ENCODE measurements at regions not wholly inside any gene's neighbourhood (a gene's known extent, or its start where the extent isn't known, plus 50 kb on each side); places are given as distances from the start of the nearest gene placed in this dataset.
"Not testable (repeated sequence)": the region's sequence is repeated elsewhere in the genome, so short reads cannot be mapped to it uniquely, and the experiment has no call there.

DNA sequence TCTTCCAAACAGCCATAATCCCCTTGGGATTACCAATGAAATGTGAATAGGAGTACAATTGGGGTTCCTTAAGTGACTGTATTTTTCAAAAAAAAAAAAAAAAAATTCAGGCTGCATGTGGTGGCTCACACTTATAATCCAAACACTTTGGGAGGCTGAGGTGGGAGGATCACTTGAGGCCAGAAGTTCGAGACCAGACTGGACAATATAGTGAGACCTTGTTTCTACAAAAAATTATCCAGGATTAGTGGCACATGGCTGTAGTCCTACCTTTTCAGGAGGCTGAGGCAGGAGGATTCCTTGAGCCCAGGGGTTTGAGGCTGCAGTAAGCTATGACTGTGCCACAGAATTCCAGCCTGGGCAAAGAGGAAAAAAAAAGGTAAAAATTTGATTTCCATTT is 189.6 kb upstream of the GATA6 start:
- Histone ChIP-seq H3K36me3 (replicated peaks; ENCODE audit: insufficient read depth, low read depth) (no peaks in the 10 kb centered on the region), H3K27ac (peak overlapping the region; percentile 88), H3K27me3 (no peaks in the 10 kb centered on the region), H3K9me2 (replicated peaks; ENCODE audit: insufficient read depth) (no peaks in the 10 kb centered on the region), H2AFZ (no peak overlapping the region), H3K4me3 (no peak overlapping the region), H4K20me1 (ENCODE audit: insufficient read depth, poor library complexity, severe bottlenecking) (no peaks in the 10 kb centered on the region), H3K9me3 (ENCODE audit: low read depth) (no peaks in the 10 kb centered on the region), H3K4me1 (ENCODE audit: insufficient read depth) (peaks cover 7% of the 10 kb centered on the region), H3K4me2 (no peak overlapping the region), H3K79me2 (no peaks in the 10 kb centered on the region)
- 96% methylated on average over 1 of the region's 1 CpG for WGBS (ENCODE audit: low lambda C conversion rate, missing lambda C conversion rate)
- DNase-seq (ENCODE audit: low spot score), result no peak
- no peak for TF ChIP-seq EZH2 (IDR thresholded peaks at IDR 0.05; ENCODE audit: borderline replicate concordance)
- no peak for TF ChIP-seq CTCF (IDR thresholded peaks at IDR 0.05; ENCODE audit: poor library complexity)
- no peak for TF ChIP-seq EZH2phosphoT487 (IDR thresholded peaks at IDR 0.05; ENCODE audit: low read depth, severe bottlenecking, unreplicated experiment)

- H3K4me3 ChIP-seq, result no peak overlapping the region
- peaks cover 7% of the 10 kb centered on the region for H3K4me1 ChIP-seq (ENCODE audit: insufficient read depth)
- 58% methylated on average over 5 of the region's 5 CpGs for WGBS (ENCODE audit: low lambda C conversion rate, missing lambda C conversion rate)
- H4K20me1 ChIP-seq (ENCODE audit: insufficient read depth, poor library complexity, severe bottlenecking), result no peaks in the 10 kb centered on the region
- H3K9me3 ChIP-seq (ENCODE audit: low read depth), result no peaks in the 10 kb centered on the region
- peak; percentile 58 for DNase-seq (ENCODE audit: low spot score)
- H2AFZ ChIP-seq, result no peak overlapping the region
- H3K4me2 ChIP-seq, result no peak overlapping the region
- TF ChIP-seq EZH2 (IDR thresholded peaks at IDR 0.05; ENCODE audit: borderline replicate concordance) (no peak), EZH2phosphoT487 (IDR thresholded peaks at IDR 0.05; ENCODE audit: low read depth, severe bottlenecking, unreplicated experiment) (no peak), CTCF (IDR thresholded peaks at IDR 0.05; ENCODE audit: poor library complexity) (no peak)
- no peaks in the 10 kb centered on the region for H3K9me2 ChIP-seq (replicated peaks; ENCODE audit: insufficient read depth)
- no peaks in the 10 kb centered on the region for H3K27me3 ChIP-seq
- no peaks in the 10 kb centered on the region for H3K36me3 ChIP-seq (replicated peaks; ENCODE audit: insufficient read depth, low read depth)
- H3K27ac ChIP-seq, result peak overlapping the region; percentile 88
- no peaks in the 10 kb centered on the region for H3K79me2 ChIP-seq
Measured at GRCh38 chr18:21980744-21981143, 188.6 kb upstream of the GATA6 start.

DNA sequence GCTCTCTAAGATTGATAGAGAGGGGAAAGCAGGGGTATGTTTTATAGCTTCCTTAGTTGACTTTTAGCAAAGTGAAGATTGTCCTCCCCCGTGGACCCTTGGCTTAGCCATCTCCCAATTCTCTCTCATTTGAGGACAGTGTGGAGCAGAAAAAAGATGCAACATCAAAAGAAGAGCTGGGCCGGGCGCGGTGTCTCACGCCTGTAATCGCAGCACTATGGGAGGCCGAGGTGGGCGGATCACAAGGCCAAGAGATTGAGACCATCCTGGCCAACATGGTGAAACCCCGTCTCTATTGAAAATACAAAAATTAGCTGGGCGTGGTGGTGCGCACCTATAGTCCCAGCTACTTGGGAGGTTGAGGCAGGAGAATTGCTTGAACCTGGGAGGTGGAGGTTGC is 187.9 kb upstream of the GATA6 start:
- not testable (repeated sequence) for H4K20me1 ChIP-seq (ENCODE audit: insufficient read depth, poor library complexity, severe bottlenecking); H3K36me3 ChIP-seq (replicated peaks; ENCODE audit: insufficient read depth, low read depth); H2AFZ ChIP-seq; H3K4me2 ChIP-seq; H3K9me3 ChIP-seq (ENCODE audit: low read depth); H3K4me3 ChIP-seq; H3K4me1 ChIP-seq (ENCODE audit: insufficient read depth); H3K27me3 ChIP-seq; H3K79me2 ChIP-seq; H3K9me2 ChIP-seq (replicated peaks; ENCODE audit: insufficient read depth); DNase-seq (ENCODE audit: low spot score)
- H3K27ac ChIP-seq, result peak overlapping the region; percentile 88
- WGBS (ENCODE audit: low lambda C conversion rate, missing lambda C conversion rate), result 88% methylated on average over 11 of the region's 11 CpGs

DNA sequence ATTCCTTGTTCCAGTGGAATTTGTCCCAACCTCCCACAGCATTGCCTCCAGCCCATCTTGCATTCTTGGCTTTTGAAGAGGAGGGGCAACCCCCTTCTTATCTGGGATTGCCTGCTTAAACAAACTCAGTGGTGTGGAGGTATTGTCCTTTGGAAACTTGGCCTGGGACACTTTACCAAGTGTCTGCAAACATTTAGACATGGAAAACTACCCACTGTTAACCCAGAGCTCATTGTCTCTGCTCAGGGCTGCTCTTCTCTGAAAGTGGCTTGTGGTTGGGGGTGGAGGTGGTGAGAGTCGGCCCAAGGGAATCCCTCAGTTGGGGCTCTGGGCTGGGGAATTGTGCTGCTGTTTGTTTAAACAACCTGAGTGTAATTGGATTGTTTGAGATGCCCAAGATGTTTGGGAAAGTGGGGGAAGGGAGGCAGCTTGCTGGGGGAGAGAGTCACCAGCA is 178.3 kb upstream of the GATA6 start:
- TF ChIP-seq CTCF (IDR thresholded peaks at IDR 0.05; ENCODE audit: poor library complexity), result no peak
- no peak for TF ChIP-seq EZH2phosphoT487 (IDR thresholded peaks at IDR 0.05; ENCODE audit: low read depth, severe bottlenecking, unreplicated experiment)
- TF ChIP-seq EZH2 (IDR thresholded peaks at IDR 0.05; ENCODE audit: borderline replicate concordance), result no peak
- peak; percentile 45 for DNase-seq (ENCODE audit: low spot score)
- Histone ChIP-seq H3K9me2 (replicated peaks; ENCODE audit: insufficient read depth) (no peaks in the 10 kb centered on the region), H2AFZ (no peak overlapping the region), H4K20me1 (ENCODE audit: insufficient read depth, poor library complexity, severe bottlenecking) (no peaks in the 10 kb centered on the region), H3K4me1 (ENCODE audit: insufficient read depth) (peaks cover 20% of the 10 kb centered on the region), H3K4me2 (peak overlapping the region; percentile 29), H3K4me3 (no peak overlapping the region), H3K27me3 (no peaks in the 10 kb centered on the region), H3K27ac (peak overlapping the region; percentile 87), H3K9me3 (ENCODE audit: low read depth) (no peaks in the 10 kb centered on the region), H3K79me2 (no peaks in the 10 kb centered on the region), H3K36me3 (replicated peaks; ENCODE audit: insufficient read depth, low read depth) (no peaks in the 10 kb centered on the region)
- WGBS (ENCODE audit: low lambda C conversion rate, missing lambda C conversion rate), result 0% methylated on average over 1 of the region's 1 CpG

Measured in hepatocyte (in vitro differentiated cells).